ENCODE measurements at regions not wholly inside any gene's neighbourhood (a gene's known extent, or its start where the extent isn't known, plus 50 kb on each side); places are given as distances from the start of the nearest gene placed in this dataset.

DNA sequence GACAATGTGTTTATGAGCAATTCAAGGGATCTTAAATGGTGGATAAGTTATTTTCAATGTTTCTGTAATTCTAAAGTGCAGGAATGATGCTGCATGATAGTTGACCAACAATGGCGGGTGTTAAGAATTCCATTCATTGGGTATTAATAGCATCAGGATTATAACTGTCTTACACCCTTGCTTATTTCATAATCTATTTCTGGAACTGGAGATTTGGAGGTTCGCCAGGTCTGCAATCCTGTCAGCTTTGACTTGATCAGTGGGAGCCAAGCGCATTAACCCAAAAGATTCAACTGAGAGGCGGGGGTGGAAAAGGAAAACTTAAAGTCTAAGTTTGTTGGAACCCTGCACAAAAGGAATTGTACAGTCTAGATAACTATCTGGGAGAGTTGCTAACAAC lies 114.9 kb upstream of the ZEB1 start:
- TF ChIP-seq CTCF (IDR thresholded peaks at IDR 0.05; ENCODE audit: insufficient read depth, low read length, poor library complexity, severe bottlenecking): no peak
- no peak for TF ChIP-seq EZH2phosphoT487 (conservative IDR thresholded peaks at IDR 0.05; ENCODE audit: low read length)

Data from SU-DHL-6 (cell line).